Chondrocyte (in vitro differentiated cells): ENCODE measurements at regions not wholly inside any gene's neighbourhood (a gene's known extent, or its start where the extent isn't known, plus 50 kb on each side); places are given as distances from the start of the nearest gene placed in this dataset.

Experiments used
- DNase-seq: peaks from one replicate; pipeline ENCODE4 v3.0.0; 2021; ENCODE audit warnings: mixed read lengths, low spot score
- H3K27ac Mint-ChIP-seq: one replicate; pipeline ENCODE4 v1.8.0; 2021; ENCODE audit warnings: mild to moderate bottlenecking, moderate library complexity, mixed read lengths; ENCODE audit not compliant: unreplicated experiment
- H3K27me3 Mint-ChIP-seq: 2 replicates; pipeline ENCODE4 v1.8.0; 2021; ENCODE audit warnings: low read depth, mixed read lengths
- H3K36me3 Mint-ChIP-seq: 2 replicates; pipeline ENCODE4 v1.8.0; 2021; ENCODE audit warnings: low read depth, mixed read lengths
- H3K4me1 Mint-ChIP-seq: 2 replicates; pipeline ENCODE4 v1.8.0; 2021; ENCODE audit warnings: low read depth, mild to moderate bottlenecking, mixed read lengths
- H3K4me3 Mint-ChIP-seq: one replicate; pipeline ENCODE4 v1.8.0; 2021; ENCODE audit warnings: mild to moderate bottlenecking, moderate library complexity, mixed read lengths; ENCODE audit not compliant: unreplicated experiment
- H3K9me3 Mint-ChIP-seq: 2 replicates; pipeline ENCODE4 v1.8.0; 2021; ENCODE audit warnings: low read depth, mixed read lengths
- TF ChIP-seq, protein P1 (sequence below): fragments of 200-600 bp; sonication (generic); IDR thresholded peaks from 2 replicates; pipeline ENCODE4 v1.5.0; 2021; ENCODE audit warnings: antibody characterized with exemption, mild to moderate bottlenecking, moderate library complexity

DNA sequence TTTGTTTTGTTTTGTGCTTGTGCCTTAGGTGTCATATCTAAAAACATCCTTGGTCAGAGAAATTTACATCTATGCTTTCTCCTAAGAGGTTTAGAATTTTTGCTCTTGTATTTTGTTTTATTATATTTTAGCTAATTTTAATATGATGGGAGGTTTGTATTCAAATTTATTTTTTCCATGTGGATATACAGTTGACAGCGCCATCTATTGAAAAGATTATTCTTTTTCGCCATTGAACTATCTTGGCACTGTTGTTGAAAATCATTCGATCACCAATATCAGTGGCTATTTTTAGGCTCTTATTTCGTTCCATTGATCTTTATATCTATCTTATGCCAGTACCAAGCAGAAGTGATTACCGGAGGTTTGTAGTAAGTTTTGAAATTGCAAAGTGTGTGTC is 510.3 kb downstream of the BRD1 start:
- no peaks in the 10 kb centered on the region for H3K36me3 Mint-ChIP-seq
- TF ChIP-seq, protein P1, sequence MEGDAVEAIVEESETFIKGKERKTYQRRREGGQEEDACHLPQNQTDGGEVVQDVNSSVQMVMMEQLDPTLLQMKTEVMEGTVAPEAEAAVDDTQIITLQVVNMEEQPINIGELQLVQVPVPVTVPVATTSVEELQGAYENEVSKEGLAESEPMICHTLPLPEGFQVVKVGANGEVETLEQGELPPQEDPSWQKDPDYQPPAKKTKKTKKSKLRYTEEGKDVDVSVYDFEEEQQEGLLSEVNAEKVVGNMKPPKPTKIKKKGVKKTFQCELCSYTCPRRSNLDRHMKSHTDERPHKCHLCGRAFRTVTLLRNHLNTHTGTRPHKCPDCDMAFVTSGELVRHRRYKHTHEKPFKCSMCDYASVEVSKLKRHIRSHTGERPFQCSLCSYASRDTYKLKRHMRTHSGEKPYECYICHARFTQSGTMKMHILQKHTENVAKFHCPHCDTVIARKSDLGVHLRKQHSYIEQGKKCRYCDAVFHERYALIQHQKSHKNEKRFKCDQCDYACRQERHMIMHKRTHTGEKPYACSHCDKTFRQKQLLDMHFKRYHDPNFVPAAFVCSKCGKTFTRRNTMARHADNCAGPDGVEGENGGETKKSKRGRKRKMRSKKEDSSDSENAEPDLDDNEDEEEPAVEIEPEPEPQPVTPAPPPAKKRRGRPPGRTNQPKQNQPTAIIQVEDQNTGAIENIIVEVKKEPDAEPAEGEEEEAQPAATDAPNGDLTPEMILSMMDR, result peak; percentile 71
- no peak for DNase-seq
- H3K27me3 Mint-ChIP-seq, result peaks cover 59% of the 10 kb centered on the region
- no peak overlapping the region for H3K4me3 Mint-ChIP-seq
- H3K4me1 Mint-ChIP-seq, result no peaks in the 10 kb centered on the region
- H3K9me3 Mint-ChIP-seq, result no peaks in the 10 kb centered on the region
- H3K27ac Mint-ChIP-seq, result no peak overlapping the region

DNA sequence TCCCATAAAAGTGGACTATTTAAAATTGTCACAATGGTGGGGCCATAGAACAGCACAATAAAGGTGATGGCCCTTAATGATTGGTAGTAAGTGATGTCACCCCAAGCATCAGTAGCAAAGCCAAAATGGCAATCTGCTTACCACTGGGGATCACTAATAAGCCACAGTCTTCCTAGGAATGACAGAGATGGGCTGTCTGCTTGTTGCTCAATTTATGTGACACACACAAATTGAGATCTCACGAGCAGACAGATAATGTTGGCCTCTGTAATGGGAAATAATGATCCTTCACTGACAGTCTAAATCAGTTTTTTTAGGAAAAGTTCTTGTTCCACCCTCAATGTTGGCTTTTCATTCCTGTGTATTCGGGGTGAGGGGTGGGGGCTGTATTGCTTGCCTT is 515.1 kb downstream of the BRD1 start:
- Mint-ChIP-seq H3K4me3 (no peak overlapping the region), H3K36me3 (no peaks in the 10 kb centered on the region), H3K27me3 (peaks cover 67% of the 10 kb centered on the region), H3K9me3 (no peaks in the 10 kb centered on the region), H3K27ac (no peak overlapping the region), H3K4me1 (no peaks in the 10 kb centered on the region)
- TF ChIP-seq, protein P1, result no peak
- no peak for DNase-seq

DNA sequence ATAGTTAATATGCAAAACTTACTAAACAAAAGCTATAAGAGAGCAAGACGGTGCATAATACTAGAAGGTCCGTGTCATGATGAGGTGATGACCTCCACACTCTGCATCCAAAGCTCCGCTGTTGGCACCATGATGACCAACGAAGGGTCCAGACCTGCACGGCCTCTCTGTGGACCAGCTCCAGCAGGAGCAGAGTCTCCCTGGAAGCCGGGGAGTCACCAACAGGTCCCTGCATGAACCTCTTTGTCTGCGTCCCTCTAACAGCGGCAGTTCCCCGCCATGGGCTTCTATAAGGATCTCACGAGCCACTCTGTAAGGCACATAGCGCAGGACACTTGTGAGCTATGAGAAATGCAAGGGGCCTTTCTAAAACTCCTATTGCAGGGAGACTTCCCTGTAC is 517.3 kb downstream of the BRD1 start:
- H3K4me3 Mint-ChIP-seq, result no peak overlapping the region
- TF ChIP-seq, protein P1, result no peak
- no peaks in the 10 kb centered on the region for H3K36me3 Mint-ChIP-seq
- no peaks in the 10 kb centered on the region for H3K4me1 Mint-ChIP-seq
- no peaks in the 10 kb centered on the region for H3K9me3 Mint-ChIP-seq
- peaks cover 57% of the 10 kb centered on the region for H3K27me3 Mint-ChIP-seq
- DNase-seq, result peak; percentile 24
- H3K27ac Mint-ChIP-seq, result no peak overlapping the region

DNA sequence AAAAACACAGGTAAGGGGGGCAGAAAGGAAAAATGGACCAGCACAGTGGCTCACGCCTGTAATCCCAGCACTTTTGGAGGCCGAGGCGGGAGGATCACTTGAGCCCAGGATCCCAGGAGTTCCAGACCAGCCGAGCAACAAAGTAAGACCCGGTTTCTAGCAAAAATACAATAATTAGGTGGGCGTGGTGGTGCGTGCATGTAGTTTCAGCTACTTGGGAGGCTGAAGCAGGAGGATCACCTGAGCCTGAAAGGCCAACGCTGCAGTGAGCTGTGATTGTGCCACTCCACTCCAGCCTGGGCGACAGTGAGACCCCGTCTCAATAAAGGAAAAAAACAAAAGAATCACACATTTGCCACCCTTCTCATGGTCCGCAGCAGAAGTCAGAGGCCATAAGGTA is 519.4 kb downstream of the BRD1 start:
- Mint-ChIP-seq H3K4me3 (no peak overlapping the region), H3K27ac (no peak overlapping the region), H3K4me1 (no peaks in the 10 kb centered on the region), H3K9me3 (no peaks in the 10 kb centered on the region), H3K36me3 (no peaks in the 10 kb centered on the region), H3K27me3 (peaks cover 45% of the 10 kb centered on the region)
- peak; percentile 39 for DNase-seq
- TF ChIP-seq, protein P1, result no peak

DNA sequence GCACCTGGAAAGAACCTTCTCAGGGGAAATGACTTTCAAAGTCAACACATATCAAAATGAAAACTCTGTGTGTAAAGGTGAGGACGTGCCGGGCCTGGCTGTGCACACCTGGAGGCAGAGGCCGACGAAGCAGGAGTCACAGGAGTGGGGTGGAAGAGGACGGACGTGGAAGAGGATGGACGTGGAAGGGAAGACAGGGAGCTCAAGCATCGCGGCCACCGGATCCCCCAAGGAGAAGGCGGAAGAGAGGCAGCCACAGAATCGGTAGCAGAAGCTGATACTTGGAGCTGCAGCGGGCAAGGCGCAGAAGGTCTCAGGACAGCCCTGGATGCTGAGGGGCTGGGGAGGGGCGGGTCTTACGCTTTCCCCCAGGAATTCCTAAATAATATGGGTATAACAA is 519.8 kb downstream of the BRD1 start:
- H3K36me3 Mint-ChIP-seq, result no peaks in the 10 kb centered on the region
- no peaks in the 10 kb centered on the region for H3K9me3 Mint-ChIP-seq
- H3K4me3 Mint-ChIP-seq, result no peak overlapping the region
- H3K27me3 Mint-ChIP-seq, result peaks cover 45% of the 10 kb centered on the region
- no peak overlapping the region for H3K27ac Mint-ChIP-seq
- peak; percentile 47 for DNase-seq
- TF ChIP-seq, protein P1, result no peak
- H3K4me1 Mint-ChIP-seq, result no peaks in the 10 kb centered on the region
